ENCODE measurements at regions not wholly inside any gene's neighbourhood (a gene's known extent, or its start where the extent isn't known, plus 50 kb on each side); places are given as distances from the start of the nearest gene placed in this dataset.

GRCh38 chrX:3166670-3167455 is 125.6 kb downstream of the ARSF start:
- Histone ChIP-seq H3K36me3 (ENCODE audit: control insufficient read depth, insufficient read depth, low read length) (no peaks in the 10 kb centered on the region), H3K27me3 (ENCODE audit: control insufficient read depth, insufficient read depth, low read length) (no peaks in the 10 kb centered on the region), H3K27ac (ENCODE audit: low read length) (no peak overlapping the region), H3K4me1 (ENCODE audit: control insufficient read depth, insufficient read depth, low read length) (no peaks in the 10 kb centered on the region), H3K4me3 (ENCODE audit: low read length) (no peak overlapping the region), H3K9me3 (ENCODE audit: control insufficient read depth, low read depth, low read length) (no peaks in the 10 kb centered on the region)
- no CpG with 5 or more reads among the region's 11 CpGs for WGBS (ENCODE audit: insufficient coverage, low lambda C conversion rate)
- no peak for DNase-seq

- no peaks in the 10 kb centered on the region for H3K27me3 ChIP-seq (ENCODE audit: control insufficient read depth, insufficient read depth, low read length)
- no peaks in the 10 kb centered on the region for H3K9me3 ChIP-seq (ENCODE audit: control insufficient read depth, low read depth, low read length)
- H3K4me1 ChIP-seq (ENCODE audit: control insufficient read depth, insufficient read depth, low read length), result no peaks in the 10 kb centered on the region
- WGBS (ENCODE audit: insufficient coverage, low lambda C conversion rate), result no CpG with 5 or more reads among the region's 5 CpGs
- DNase-seq, result no peak
- H3K4me3 ChIP-seq (ENCODE audit: low read length), result no peak overlapping the region
- no peak overlapping the region for H3K27ac ChIP-seq (ENCODE audit: low read length)
- H3K36me3 ChIP-seq (ENCODE audit: control insufficient read depth, insufficient read depth, low read length), result no peaks in the 10 kb centered on the region
These were observed 124.5 kb downstream of the ARSF start for GRCh38 chrX:3165808-3166207.
